Left hindlimb (tissue), 1 donor: ENCODE measurements at regions not wholly inside any gene's neighbourhood (a gene's known extent, or its start where the extent isn't known, plus 50 kb on each side); places are given as distances from the start of the nearest gene placed in this dataset.

Experiments
- DNase-seq: peaks from one replicate; pipeline ENCODE4 v3.0.0-alpha.2; 2018

DNA sequence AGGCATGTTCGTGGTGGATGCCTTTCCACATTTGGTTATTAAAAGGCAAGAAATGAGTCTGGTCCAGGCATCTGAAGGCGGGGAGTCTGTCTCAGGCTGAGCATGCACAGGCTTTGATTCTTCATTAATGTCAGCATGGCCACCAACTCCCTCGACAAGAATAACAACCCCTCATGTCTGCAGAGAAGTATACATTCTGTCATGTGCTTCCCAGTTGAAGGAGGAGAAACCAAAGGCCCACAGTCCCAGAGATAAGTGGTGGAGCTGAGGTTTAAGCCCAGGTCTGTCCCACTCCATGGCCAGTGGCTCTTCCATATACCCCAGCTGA is 61.6 kb upstream of the LAPTM5 start:
- no peak for DNase-seq

DNA sequence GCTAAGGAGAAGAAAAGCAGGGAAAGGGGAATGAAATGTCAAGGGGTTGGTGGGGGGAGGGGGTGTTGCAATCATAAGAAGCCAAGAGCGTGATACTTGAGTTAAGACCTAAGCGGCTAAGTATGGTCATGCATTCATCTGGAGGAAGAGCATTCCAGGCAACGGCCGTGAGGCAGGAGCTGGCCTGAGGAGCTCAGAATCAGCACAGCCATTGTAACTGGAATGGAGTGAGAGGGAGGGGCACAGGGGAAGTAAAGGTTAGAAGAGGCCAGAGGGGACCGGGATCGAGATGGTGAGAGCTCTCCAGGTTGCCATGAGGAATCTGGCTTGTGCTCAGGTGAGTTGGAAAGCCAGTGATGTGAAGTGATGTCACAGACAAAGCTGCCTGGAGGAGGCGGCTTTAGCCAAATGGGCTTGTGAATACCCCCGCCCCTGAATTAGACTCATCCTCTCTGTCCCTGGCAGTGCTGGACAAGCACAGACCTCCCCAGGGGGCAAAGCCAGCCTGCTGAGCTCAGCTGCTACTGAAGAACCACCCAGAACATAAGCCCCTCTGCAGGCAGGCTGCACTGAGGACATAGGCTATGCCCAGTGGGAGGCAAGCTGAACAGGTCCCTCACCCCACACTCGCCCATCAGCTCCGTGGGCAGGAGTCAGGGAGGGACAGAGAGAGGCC is 61.1 kb upstream of the LAPTM5 start:
- DNase-seq, result no peak

DNA sequence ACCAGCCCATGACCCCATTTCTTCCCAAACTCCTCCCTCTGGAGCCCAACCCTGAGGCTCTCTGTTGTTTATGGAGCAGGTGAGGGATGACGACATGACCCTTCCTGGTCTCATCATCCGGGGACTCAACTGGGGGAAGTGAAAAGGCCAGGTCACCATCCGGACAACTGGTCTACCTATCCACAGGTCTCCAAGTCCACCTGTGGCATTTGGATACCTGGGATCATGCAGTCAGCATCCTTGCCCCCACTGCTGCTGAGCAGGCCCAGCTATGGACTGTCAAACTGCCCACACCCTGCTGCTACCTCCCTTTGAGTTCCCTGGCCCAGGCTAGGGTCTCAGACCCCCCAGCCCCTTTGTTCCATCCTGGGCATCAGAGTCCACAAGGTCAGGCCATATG is 60.0 kb upstream of the LAPTM5 start:
- DNase-seq, result no peak

DNA sequence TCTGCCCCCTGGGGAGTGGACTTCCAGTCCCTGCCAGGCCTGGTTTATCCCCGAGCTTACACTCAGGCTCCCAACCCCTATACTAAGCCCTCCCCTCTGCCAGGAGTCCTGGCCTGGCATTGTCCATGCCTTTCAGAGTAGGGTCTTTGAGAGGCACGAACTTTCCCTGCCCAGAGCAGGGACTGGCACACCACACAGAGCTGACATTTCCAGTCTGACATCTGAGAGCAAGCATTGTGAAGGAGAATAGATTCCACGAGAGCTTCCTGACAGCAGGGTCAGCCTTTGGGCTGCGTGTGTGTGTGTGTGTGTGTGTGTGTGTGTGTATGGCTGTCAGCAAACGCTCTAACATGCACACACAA is 59.5 kb upstream of the LAPTM5 start:
- DNase-seq, result no peak

DNA sequence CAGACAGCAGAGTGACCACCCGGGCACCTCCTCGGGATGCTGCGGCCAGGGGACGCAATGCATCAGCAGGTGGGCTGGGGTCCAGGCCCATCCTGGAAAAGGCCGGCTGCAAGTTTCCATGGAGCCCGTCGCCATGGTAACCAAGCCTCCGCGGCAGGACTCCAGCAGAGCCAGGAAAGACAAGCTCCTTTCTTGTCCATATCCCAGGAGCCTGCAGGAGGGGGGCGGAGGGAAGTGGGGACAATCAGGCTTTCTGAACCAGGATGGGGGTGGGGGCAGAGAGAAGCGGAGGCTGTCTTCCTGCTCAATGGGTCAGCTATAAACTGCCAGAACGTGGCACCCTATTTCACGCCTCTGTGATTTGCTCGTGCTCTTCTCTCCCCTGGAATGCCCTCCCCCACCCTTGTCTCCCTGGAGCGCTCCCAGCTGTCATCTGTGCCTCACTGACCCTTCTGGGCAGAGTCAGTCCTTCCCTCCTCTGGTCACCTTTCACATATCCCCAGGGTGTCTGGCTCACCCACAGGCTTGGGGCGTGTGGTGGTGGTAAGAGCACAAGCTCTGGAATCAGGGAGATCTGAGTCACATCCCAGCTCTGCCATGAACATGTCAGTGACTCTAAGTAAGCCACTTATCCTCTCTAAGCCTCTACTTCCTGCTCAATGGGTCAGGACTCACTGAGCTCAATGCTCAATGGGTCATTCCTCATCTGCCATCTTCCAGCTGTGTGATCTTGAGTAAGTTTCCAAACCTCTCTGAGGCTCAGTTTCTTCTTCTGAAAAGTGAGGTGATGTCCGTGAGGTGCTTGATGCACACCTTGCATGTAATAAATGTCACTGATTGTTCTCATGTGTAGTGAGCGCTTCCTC is 58.9 kb upstream of the LAPTM5 start:
- peak; percentile 89 for DNase-seq

DNA sequence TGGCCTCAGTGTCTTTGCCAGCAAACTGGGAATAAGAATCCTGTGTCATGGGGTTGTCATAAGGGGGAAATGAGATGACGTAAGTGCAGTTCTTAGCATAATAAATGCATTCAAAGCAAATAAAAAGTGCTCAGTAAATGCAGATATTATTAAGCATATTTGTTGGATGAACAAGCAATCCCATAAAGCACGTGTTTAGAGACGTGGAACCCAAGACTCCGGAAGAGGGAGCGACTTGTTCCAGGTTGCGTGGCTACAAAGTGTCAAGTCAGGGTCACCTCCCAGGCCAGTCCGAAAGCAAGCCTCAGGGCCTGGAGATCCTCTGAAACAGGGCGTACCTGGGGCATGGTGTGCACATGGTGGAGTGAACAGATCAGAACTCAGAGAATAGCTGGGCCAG is 58.0 kb upstream of the LAPTM5 start:
- no peak for DNase-seq

DNA sequence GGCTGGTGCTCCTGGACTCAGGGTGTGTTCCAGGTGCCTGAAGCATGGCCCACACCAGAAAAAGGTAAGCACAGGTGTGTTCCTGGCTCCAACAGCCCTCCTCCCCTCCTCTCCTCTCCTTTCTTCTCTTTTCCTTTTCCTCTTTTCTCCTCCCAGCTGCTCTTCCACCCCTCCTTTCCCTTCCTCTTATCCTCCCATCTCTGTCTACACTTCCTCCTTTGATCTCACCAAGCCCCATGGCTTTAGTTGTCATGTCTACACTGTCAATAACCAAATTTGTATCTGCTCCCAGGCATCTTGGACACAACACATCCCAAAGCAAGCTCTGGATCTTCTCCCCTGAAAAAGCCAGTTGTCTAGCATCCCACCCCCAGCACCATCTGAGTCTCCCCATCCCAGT is 56.7 kb upstream of the LAPTM5 start:
- no peak for DNase-seq

DNA sequence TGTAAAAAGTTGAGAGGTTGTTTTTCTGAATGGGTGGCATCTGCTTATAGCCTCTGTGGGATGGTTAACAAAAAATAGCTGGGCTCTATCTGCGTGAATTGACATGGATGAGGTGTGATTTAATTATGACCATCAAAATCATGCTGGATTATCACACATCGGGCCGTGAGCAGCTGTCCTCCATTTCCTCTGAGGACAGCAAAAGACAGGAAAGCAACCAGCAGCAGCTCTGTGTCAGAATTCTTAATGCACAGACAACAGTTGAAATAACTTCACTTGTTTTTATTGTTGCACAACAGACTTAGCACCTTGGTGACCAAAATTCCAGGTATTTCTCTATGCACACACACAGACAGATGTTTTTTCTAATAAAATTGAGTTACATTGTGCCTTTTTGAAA is 54.5 kb upstream of the LAPTM5 start:
- no peak for DNase-seq

DNA sequence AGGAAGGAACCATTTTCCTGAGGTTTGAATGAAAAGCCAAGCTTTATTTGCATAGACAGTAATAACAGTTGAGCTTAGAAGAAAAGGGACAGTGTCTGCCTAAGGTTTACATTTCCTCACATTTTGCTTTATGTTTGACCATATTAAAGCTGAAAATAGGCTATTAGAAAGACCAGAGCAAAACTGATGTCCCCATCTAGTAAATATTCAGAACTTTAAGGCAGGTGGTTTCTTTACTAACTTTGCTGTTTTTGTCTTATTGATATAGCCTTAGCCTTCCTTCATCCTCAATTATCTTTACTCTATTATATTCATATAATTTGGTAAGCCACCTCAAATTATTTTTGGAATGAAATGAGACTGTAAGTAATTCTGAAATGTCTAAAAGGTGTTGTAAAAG is 53.6 kb upstream of the LAPTM5 start:
- DNase-seq, result no peak

DNA sequence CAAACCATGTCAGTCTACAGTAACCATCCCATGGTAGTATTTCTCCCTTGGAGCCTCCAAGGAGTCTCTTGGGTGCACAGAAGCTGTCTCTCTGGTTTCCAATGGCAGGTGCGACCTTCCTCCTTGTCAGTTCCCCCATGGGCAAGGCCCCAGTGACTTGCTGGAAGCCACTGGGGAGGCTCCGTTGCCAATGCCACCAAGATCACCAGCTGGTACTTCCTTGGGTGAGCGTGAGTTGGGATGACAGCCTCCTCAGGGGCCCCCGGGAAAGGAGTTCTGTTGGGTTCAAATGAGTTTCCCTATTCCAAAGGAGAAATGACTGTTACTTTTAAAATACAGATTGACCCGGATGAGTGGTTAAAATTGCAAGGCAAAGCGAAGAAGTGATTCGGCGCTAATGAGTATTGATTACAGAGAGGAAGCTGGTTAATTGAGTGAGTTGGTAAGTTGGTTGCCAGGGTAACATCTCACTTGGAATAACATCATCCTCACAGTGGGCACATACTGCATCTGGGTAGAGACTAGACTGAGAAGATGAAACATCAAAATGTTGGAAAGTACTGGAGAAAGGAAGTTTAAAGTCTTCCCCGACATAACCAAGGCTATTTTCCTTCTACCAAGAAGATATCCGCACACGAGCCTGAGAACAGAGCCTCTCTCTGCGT is 53.0 kb upstream of the LAPTM5 start:
- no peak for DNase-seq

DNA sequence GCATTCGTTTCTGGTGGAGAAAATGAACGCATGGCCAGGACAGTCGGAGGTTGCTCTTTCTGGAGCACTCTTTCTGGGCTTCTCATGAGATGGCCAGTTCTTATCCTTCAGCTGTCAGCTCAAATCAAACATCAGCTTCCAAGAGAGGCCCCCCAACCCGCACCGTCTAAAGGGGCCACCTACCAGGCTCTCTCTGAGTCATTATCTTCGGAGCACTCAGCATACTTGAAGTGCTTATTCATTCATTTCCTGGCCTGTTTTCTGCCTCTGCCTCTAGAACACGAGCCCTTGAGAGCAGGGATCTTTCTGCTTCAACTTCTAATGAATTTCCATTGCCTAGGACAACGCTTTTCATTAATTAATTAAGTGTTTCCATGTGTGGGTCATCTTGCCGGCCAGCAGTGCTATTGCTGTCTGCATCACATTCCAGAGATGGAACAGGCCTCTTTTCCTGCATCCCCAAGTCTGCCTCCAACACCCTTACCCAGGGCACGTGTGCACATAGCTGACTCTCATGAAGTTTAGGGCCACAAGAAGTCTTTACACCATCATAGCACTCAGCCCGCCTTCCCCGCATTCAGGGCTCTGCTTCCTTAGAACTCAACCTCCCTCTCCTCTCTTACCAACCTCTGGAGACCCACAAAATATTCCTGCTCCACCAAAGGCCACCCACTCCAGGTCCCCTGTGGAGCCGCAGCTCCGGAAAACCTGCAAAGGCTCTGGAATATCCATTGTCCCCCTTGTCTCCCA is 52.1 kb upstream of the LAPTM5 start:
- DNase-seq, result no peak

DNA sequence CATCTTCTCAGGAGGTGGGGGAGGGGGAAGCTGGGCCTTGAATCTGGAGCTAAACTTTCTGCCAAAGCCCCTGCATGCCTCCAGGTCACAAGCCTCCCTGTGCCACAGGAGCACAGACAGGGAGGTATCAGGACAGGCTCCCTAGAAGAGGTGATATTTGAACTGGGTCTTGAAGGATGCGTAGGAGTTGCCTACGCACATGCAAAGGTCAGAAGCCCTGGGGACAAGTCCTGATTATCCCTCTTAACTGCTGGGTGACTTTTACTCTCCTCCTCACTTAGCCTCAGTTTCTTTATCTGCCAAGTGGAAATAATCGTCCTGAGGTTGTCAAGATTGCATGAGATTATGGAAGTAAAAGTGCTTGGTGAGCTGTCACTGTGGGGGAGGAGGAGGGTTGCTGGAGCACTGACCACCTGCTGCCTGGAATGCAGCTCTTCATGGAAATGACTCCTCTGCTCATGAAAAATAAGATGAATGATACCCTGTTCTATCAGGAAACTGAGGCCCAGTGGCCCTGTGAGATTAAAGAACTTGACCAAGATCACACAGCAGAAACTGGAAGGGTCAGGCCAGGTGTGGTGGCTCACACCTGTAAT is 50.6 kb upstream of the LAPTM5 start:
- DNase-seq, result no peak

DNA sequence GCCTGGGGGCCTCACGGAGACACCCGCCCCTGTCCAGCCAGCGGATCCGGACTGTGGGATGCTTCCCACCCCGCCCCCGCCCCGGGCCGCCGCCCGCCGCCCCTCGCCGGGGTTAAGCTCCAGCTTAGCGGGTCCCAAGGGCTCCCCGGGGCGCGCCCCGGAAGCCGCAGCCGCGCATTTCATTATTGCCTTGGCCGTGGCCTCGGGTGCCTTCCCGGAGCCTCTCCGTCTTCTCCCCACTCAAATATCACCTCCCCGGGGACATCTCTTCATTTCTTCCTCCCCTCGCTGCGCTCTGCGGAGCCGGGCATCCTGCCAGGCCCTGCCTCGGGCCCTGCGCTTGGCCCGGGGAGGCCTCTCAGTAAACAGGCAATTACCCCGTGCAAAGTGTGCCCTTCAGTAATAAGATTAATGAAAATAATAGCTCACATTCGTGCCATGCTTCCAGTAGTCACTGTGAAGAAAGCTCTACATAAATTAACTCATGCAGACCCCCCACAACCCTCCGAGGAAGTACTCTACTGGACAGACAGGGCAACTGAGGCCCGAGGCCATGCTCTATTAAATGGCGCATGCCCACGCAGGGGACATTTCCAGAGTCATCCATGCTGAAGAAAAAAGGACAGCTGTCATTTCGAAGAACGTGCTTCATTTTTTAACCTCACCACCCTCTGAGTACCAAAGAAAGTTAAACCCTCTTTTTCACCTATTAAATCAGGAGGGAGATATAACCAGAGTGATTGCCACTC is 49.9 kb upstream of the LAPTM5 start:
- DNase-seq, result peak; percentile 48
